GM18868 (cell line): ENCODE measurements at regions not wholly inside any gene's neighbourhood (a gene's known extent, or its start where the extent isn't known, plus 50 kb on each side); places are given as distances from the start of the nearest gene placed in this dataset.

ENCODE experiments used
- ATAC-seq: cut with Tn5 transposase; IDR thresholded peaks from one replicate; pipeline ENCODE4 v1.9.1; 2021; ENCODE audit warnings: mild to moderate bottlenecking, moderate library complexity; ENCODE audit not compliant: unreplicated experiment

DNA sequence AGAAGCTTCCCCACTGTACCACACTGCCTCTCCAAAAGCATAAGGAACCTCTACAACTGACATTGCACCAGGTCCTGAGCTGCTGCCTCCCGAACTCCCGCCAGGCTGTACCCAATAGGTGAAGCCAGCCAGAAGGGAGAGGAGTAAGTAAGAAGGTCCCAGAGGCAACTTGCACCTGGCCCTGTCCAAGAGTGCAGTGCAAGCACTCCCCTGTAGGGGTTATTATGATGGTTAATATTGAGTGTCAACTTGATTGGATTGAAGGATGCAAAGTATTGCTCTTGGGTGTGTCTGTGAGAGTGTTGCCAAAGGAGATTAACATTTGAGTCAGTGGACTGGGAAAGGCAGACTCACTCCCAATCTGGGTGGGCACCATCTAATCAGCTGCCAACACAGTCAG is 879.3 kb upstream of the SLIT2 start:
- ATAC-seq, result no peak

- ATAC-seq, result no peak
These were observed 882.9 kb upstream of the SLIT2 start for GRCh38 chr4:19368800-19369199.

DNA sequence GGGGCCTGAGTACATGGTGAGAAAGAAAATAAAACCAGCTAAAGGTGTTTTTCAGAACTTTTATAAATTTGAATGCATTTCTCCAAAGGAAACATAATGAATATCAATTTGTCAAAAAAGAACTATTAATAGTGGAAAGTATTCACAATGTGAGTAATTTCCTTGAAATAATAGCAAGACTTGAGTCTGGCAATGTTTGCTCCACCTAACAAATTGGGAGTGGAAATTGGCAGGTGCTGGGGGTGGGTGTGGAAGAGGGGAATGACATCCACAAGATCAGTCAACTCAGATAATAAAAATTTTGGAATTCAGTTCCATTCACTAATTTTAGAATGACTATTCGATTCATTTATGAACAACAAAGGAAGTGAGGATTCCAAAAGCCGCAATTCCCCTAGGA is 884.8 kb upstream of the SLIT2 start:
- ATAC-seq, result no peak

- ATAC-seq, result no peak
These were observed 893.7 kb upstream of the SLIT2 start for GRCh38 chr4:19358015-19358414.

DNA sequence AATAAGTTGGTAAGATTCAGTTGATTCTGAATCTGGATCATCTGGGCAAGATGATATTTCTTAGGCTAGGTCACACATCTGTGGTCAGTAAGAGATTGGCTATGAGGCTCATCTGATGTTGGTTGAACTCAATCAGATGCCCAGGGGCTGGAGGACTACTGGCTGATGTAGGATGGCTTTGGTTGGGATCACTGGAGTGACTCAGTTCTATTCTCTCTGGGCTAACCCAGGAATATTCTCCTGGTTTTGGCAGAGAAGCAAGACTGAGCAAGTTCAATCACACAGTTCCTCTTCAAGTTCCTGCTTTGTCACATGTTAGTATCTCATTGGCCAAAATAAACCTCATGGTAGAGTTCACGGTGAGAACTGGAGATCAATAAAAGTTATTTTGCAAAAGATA is 902.3 kb upstream of the SLIT2 start:
- no peak for ATAC-seq

- no peak for ATAC-seq
These were observed 903.0 kb upstream of the SLIT2 start for GRCh38 chr4:19348746-19349145.

DNA sequence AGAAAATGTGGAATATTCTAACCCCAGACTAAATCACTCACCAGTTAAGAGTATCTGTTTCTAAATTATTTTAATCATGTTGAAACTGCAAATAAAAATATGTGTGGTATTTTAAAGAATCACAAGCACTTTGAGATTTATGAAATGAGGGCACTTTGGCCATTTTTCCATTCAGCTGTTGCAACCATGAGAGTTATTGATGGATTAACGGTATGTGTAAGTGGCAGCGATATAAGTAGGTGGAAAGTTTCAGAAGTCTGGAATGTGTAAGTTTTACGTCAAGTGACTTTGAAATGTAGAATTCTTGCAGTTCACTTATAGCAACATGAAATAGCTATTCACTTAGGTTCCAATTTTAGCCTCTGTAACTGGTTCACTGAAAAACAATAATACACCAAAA is 905.1 kb upstream of the SLIT2 start:
- ATAC-seq, result no peak

- no peak for ATAC-seq
These were observed 922.1 kb upstream of the SLIT2 start for GRCh38 chr4:19329631-19330030.

DNA sequence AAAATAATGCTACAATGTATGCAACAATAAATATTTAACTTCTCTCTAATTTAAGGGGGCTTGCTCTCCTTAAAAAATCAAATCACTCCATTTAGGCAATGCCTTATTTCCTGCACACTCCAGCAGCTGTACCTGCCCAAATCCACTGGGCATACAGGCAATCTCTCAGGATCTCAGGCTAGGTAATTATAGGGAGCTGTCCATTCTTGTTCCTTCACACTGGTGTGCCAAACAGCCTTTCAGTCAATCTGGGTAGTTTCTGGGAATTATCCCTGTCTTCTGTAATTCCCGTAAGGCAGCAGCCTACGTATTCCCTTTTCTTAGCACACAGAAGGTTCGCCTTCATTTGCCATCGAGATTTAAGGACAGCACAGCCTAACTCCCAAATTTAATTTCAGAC is 922.6 kb upstream of the SLIT2 start:
- ATAC-seq, result no peak

- ATAC-seq, result no peak
These were observed 924.3 kb upstream of the SLIT2 start for GRCh38 chr4:19327364-19327763.

GRCh38 chr4:19324184-19324583 is 927.5 kb upstream of the SLIT2 start:
- no peak for ATAC-seq

DNA sequence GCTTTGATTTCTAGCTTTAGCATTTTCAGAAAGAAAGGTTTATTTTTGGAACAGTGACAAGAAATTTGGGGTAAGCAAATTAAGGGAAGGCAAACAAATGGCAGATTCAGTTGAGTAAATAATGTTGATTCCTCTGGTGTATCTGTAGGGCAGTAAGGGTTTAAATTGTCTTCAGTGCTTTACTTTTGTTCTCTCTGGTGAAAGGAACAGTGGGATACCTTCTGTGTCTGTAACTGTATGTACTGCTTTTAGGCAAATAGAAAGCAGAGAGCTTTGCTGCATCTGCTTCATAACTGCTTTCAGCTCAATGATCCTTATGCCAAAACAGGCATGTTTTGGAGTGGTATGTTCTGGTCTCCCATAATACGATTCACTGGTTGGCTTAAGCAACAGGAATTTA is 932.1 kb upstream of the SLIT2 start:
- ATAC-seq, result no peak

GRCh38 chr4:19317377-19317776 is 934.3 kb upstream of the SLIT2 start:
- ATAC-seq, result no peak

DNA sequence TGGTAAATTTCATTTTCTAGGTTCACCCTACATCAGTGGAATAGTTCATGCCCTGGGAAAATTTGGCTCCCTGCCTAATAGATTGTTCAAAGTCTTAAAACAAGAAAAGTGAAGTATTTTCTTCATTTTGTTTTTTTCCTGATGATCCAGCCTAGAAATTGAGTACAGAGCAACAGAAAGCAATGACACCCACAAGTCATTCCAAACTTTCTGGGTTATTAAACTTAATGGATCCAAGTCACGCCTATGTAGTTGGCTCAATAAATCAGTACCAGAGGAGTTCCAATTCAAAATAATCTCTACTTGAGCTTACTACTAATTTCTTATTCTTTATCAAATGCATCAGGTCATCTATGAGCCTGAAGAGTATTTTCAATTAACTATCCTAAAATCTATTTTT is 937.6 kb upstream of the SLIT2 start:
- no peak for ATAC-seq

DNA sequence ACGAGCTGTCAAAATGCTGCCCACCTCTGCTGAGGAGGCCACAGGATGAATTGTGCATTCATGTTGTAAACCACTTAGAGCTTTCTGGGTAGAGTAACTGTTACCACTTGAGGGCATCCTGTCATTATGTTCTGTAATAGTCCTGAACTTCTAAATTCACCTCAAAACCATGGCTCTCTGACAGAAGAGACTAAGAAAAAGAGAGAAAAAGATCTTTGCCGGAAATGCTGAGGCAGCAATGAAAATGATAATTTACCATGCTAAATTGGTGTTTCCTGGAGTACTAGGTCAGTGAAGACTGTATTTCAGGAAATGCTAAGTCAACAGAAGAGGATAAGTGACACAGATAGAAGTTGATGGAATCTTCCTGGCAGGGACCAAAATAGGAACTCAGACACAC is 942.3 kb upstream of the SLIT2 start:
- no peak for ATAC-seq

GRCh38 chr4:19304028-19304427 is 947.7 kb upstream of the SLIT2 start:
- no peak for ATAC-seq

GRCh38 chr4:19301527-19301926 is 950.2 kb upstream of the SLIT2 start:
- ATAC-seq, result no peak

- ATAC-seq, result no peak
These were observed 951.5 kb upstream of the SLIT2 start for GRCh38 chr4:19300213-19300612.

GRCh38 chr4:19298998-19299397 is 952.7 kb upstream of the SLIT2 start:
- no peak for ATAC-seq

DNA sequence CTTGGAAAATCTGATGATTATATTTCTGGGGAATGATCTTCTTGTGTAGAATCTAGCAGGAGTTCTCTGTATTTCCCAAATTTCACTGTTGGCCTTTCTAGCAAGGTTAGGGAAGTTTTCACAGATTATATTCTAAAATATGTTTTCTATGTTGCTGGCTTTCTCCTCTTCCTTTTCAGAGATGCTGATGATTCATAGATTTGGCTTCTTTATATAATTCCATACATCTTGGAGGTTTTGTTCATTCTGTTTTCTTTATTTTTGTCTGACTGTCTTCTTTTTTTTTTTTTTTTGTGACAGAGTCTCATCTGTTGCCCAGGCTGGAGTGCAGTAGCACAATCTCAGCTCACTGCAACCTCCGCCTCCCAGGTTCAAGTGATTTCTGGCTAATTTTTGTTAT is 957.9 kb upstream of the SLIT2 start:
- ATAC-seq, result no peak

- no peak for ATAC-seq
These were observed 958.6 kb upstream of the SLIT2 start for GRCh38 chr4:19293080-19293479.

- ATAC-seq, result no peak
These were observed 964.8 kb upstream of the SLIT2 start for GRCh38 chr4:19286924-19287323.

- ATAC-seq, result no peak
These were observed 966.6 kb upstream of the SLIT2 start for GRCh38 chr4:19285146-19285545.

GRCh38 chr4:19278665-19279064 is 973.0 kb upstream of the SLIT2 start:
- no peak for ATAC-seq
